Central memory CD8-positive, alpha-beta T cell (primary cell): ENCODE measurements at regions not wholly inside any gene's neighbourhood (a gene's known extent, or its start where the extent isn't known, plus 50 kb on each side); places are given as distances from the start of the nearest gene placed in this dataset.
"Not testable (repeated sequence)": the region's sequence is repeated elsewhere in the genome, so short reads cannot be mapped to it uniquely, and the experiment has no call there.

Experiments
- ATAC-seq: fragments of 150-1000 bp; cut with Tn5 transposase; replicated peaks from 2 replicates; pipeline ENCODE4 v1.10.0; 2022; ENCODE audit warnings: mild to moderate bottlenecking, moderate FRiP score, moderate number of reproducible peaks; ENCODE audit not compliant: poor library complexity, severe bottlenecking; ENCODE audit errors: extremely low read depth
- DNase-seq, 2 donors: peaks; one replicate each; pipeline ENCODE4 v3.0.0; 2021; ENCODE audit warnings: low spot score in 2 of 2
- H3K27ac Mint-ChIP-seq: one replicate; pipeline ENCODE4 v1.8.0; 2022; ENCODE audit warnings: low read depth, mild to moderate bottlenecking, moderate library complexity, mixed read lengths
- H3K27me3 Mint-ChIP-seq: one replicate; pipeline ENCODE4 v1.8.0; 2022; ENCODE audit warnings: mixed read lengths
- H3K36me3 Mint-ChIP-seq: one replicate; pipeline ENCODE4 v1.8.0; 2022; ENCODE audit warnings: mild to moderate bottlenecking, moderate library complexity, mixed read lengths; ENCODE audit not compliant: insufficient read depth
- H3K4me1 Mint-ChIP-seq: one replicate; pipeline ENCODE4 v1.8.0; 2022; ENCODE audit warnings: mixed read lengths
- H3K4me3 Mint-ChIP-seq: one replicate; pipeline ENCODE4 v1.8.0; 2022; ENCODE audit warnings: mild to moderate bottlenecking, moderate library complexity, mixed read lengths
- H3K9me3 Mint-ChIP-seq: one replicate; pipeline ENCODE4 v1.8.0; 2022; ENCODE audit warnings: mixed read lengths

DNA sequence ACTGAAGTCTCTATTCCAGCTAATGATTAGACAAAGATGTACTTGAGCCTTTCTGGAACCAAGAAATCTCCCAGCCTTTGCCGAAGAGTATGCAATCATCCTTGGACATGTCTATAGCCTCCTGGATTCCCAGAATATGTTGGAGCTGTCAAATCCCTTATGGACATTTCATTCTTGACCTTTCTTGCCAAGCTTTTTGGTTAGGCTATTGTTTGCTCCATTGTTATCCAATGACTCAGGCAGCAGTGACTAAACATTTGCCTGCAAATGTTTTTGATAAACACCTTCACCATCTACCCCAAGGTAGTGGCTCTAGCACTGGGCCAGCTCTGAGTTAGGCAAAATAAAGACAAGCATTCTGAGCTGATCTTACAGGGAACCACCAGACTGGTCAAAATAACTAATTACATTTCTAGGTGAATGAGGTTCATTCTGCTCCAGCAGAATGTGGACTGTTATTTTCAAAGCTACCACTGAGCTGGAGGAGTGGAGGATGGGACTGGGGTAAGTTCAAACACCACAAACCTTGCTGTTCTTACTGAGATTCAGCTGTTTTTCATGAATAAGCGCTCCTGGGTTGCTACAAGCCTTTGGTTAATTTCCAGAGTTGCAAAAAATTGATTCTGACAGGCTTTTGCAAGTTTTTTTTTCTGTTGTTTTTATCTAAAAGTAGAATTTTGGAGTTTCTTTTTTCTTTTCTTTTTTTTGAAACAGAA, 81.0 kb downstream of the TMEM270 start:
- Mint-ChIP-seq H3K27ac (no peak overlapping the region), H3K36me3 (no peaks in the 10 kb centered on the region), H3K4me1 (no peaks in the 10 kb centered on the region), H3K27me3 (peaks cover 23% of the 10 kb centered on the region), H3K4me3 (no peak overlapping the region), H3K9me3 (peaks cover 19% of the 10 kb centered on the region)
- ATAC-seq, result no peak
- no peak for DNase-seq

DNA sequence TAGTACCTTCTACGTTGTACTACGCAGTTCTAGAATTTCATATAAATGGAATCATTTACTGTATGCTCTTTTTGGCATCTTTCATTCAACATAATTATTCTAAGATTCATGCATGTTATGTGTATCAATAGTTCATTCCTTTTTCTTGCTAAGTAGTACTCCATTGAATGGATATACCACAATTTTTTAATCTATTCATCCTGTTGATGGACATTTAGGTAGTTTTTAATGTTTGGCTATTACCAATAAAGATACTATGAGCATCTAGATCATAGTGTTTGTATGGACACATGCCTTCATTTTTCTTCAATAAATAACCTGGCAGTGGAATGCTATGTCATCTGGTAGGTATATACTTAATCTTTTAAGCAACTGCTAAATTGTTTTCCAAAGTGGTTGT, 83.0 kb upstream of the ELN start:
- no peak for DNase-seq
- Mint-ChIP-seq H3K27ac (no peak overlapping the region), H3K4me1 (no peaks in the 10 kb centered on the region), H3K36me3 (no peaks in the 10 kb centered on the region), H3K9me3 (peaks cover 27% of the 10 kb centered on the region), H3K4me3 (no peak overlapping the region), H3K27me3 (peaks cover 39% of the 10 kb centered on the region)
- no peak for ATAC-seq

DNA sequence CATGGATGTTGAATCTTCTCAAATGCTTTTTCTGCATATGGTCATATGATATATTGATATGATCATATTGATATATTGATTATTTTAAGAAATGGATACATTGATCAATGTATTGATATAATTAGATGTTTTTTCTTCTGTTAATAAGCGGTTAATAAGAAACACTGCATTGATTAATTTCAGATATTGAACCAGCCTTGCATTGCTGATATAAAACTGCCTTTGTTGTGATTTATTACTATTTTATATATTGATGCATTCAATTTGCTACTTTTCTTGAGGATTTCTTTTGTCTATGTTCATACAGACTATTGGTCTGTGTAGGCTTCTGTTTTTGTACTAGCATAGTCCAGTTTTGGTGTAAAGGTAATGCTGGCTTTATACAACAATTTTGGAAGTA, 79.7 kb upstream of the ELN start:
- ATAC-seq, result no peak
- Mint-ChIP-seq H3K4me1 (no peaks in the 10 kb centered on the region), H3K27ac (no peak overlapping the region), H3K27me3 (peaks cover 56% of the 10 kb centered on the region), H3K4me3 (no peak overlapping the region), H3K36me3 (no peaks in the 10 kb centered on the region), H3K9me3 (peaks cover 18% of the 10 kb centered on the region)
- DNase-seq, result no peak

DNA sequence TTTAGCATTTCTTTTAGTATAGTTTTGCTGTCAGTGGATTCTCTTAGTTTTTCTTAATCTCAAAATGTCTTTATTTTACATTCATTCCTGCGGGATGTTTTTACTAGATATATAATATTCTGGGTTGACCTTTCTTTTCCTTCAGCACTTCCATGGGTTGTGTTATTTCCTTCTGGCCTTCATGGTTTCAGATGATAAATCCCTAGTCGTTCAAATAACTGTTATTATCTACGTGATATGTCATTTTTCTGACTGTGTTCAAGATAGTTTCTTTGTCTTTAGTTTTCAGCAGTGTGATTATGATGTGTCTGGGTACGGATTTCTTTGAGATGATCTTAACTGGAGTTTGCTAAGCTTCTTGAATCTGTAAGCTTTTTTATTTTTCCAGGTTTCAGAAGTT, 75.7 kb upstream of the ELN start:
- Mint-ChIP-seq H3K36me3 (no peaks in the 10 kb centered on the region), H3K9me3 (peaks cover 13% of the 10 kb centered on the region), H3K4me3 (no peak overlapping the region), H3K4me1 (no peaks in the 10 kb centered on the region), H3K27me3 (peaks cover 87% of the 10 kb centered on the region), H3K27ac (no peak overlapping the region)
- ATAC-seq (no peak), DNase-seq (no peak)

DNA sequence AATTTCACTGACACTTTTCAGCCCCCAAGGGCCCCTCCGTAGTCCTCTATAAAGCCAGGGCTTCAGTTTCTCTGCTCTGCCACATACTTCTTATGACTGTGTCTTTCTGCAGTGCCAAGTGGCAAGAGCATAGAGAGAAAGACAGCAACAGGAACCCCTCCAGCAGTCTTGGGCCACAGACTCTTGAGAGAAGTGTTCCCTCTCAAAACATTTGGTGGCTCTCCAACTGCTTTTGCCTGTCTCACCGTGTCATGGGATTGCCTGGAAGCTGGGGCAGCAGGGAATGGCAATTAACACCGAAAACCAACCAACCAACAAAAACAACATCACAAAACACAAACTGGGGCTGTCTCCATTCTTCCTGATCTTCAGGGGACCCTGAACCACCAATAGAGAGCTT, 73.8 kb upstream of the ELN start:
- no peak for DNase-seq
- Mint-ChIP-seq H3K27me3 (peaks cover 69% of the 10 kb centered on the region), H3K4me3 (no peak overlapping the region), H3K9me3 (peaks cover 3% of the 10 kb centered on the region), H3K4me1 (no peaks in the 10 kb centered on the region), H3K27ac (no peak overlapping the region), H3K36me3 (no peaks in the 10 kb centered on the region)
- no peak for ATAC-seq

DNA sequence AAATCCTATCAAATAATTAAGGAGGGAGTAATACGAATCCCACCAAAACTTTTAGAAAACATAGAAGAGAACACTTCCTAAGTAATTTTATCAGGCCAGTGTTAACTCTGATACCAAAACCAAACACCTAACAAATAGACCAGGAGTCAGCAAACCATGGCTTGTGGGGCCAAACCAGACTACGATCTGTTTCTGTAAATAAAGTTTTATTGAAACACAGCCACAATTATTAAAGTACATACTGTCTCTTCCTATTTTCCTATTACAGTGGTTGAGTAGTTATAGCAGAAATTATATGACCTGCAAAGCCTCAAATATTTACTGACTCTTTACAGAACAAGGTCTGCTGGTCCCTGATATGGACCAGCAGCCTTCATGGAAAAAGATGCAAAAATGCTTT, 73.1 kb upstream of the ELN start:
- Mint-ChIP-seq H3K9me3 (no peaks in the 10 kb centered on the region), H3K4me3 (no peak overlapping the region), H3K36me3 (no peaks in the 10 kb centered on the region), H3K4me1 (no peaks in the 10 kb centered on the region), H3K27ac (no peak overlapping the region), H3K27me3 (peaks cover 66% of the 10 kb centered on the region)
- DNase-seq (no peak), ATAC-seq (no peak)

DNA sequence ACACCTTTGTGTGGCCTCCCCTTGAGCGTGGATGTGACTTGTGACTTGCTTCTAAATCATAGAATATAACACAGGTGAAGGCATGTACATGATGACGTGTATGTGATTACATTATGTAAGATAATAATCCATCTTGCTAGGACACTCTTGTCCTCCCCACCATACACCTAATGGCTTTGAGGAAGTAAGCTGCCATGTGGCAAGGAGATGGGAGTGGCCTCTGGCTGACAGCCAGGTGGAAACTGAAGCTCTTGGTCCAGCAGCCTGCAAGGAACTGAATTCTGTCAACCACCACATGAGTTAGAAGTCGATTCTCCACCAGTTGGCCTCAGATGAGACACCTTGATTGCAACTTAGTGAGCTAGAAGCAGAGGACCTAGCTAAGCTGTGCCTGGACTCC, 67.4 kb upstream of the ELN start:
- Mint-ChIP-seq H3K9me3 (peaks cover 16% of the 10 kb centered on the region), H3K36me3 (no peaks in the 10 kb centered on the region), H3K4me3 (no peak overlapping the region), H3K27me3 (peaks cover 47% of the 10 kb centered on the region), H3K27ac (no peak overlapping the region), H3K4me1 (no peaks in the 10 kb centered on the region)
- DNase-seq, result no peak
- no peak for ATAC-seq

DNA sequence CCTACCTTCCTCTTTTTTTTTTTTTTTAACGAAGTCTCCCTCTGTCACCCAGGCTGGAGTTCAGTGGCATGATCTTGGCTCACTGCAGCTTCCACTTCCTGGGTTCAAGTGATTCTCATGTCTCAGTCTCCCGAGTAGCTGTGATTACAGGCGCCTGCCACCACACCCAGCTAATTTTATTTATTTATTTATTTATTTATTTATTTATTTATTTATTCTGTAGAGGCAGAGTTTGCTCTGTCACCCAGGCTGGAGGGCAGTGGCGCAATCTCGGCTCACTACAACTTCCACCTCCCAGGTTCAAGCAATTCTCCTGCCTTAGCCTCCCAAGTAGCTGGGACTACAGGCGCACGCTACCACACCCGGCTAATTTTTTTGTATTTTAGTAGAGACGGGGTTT, 66.0 kb upstream of the ELN start:
- Mint-ChIP-seq H3K9me3 (peaks cover 16% of the 10 kb centered on the region), H3K27me3 (peaks cover 33% of the 10 kb centered on the region)
- not testable (repeated sequence) for H3K4me3 Mint-ChIP-seq, H3K36me3 Mint-ChIP-seq, ATAC-seq, DNase-seq, H3K4me1 Mint-ChIP-seq, H3K27ac Mint-ChIP-seq

DNA sequence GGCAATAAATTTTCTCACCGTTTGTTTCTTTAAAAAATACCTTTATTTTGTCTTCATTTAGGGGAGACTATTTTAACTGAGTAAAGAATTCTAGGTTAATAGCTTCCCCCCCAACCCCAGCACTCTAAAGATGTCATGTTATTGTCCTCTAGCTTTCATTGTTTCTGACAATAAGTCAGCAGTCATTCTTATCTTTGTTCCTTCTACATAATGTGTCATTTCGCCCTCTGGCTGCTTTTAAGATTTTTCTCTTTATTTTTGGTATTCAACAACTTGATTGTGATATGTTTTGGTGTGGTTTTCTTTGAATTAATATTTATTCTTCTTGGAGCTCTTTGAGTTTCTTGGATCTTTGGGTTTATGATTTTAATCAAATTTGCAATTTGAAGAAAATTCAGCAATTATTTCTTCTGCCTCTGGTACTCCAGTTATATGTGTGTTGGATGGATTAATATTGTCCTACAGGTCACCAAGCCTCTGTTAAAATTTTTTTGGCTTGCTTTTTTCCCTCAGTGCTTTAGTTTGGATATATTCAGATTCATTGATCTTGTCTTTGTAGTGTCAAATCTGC, 64.6 kb upstream of the ELN start:
- DNase-seq (no peak), ATAC-seq (no peak)
- Mint-ChIP-seq H3K4me3 (no peak overlapping the region), H3K27ac (no peak overlapping the region), H3K9me3 (peaks cover 22% of the 10 kb centered on the region), H3K27me3 (peaks cover 33% of the 10 kb centered on the region), H3K4me1 (no peaks in the 10 kb centered on the region), H3K36me3 (no peaks in the 10 kb centered on the region)

DNA sequence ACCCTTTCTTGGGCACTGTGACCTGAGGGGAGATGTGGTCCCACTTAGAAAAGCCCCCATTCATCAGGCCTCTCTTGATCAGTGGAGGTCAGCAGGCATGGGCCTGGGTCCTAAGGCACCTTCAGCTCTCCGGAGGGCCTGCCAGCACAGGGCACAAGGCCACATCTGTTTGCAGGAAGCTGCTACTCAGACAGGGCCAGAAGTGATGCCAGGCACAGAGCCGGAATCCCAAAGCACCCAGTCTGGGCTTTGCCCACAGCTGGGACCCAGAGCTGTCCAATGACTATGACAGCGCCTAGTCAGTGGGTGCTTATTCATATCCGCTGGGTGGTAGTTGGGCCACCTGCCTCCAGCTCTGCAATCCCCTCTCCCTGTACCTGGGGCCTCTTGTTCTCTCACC, 63.2 kb upstream of the ELN start:
- peaks cover 22% of the 10 kb centered on the region for H3K9me3 Mint-ChIP-seq
- no peak overlapping the region for H3K27ac Mint-ChIP-seq
- ATAC-seq (no peak), DNase-seq (no peak)
- H3K27me3 Mint-ChIP-seq, result peaks cover 30% of the 10 kb centered on the region
- no peaks in the 10 kb centered on the region for H3K36me3 Mint-ChIP-seq
- H3K4me3 Mint-ChIP-seq, result no peak overlapping the region
- no peaks in the 10 kb centered on the region for H3K4me1 Mint-ChIP-seq

DNA sequence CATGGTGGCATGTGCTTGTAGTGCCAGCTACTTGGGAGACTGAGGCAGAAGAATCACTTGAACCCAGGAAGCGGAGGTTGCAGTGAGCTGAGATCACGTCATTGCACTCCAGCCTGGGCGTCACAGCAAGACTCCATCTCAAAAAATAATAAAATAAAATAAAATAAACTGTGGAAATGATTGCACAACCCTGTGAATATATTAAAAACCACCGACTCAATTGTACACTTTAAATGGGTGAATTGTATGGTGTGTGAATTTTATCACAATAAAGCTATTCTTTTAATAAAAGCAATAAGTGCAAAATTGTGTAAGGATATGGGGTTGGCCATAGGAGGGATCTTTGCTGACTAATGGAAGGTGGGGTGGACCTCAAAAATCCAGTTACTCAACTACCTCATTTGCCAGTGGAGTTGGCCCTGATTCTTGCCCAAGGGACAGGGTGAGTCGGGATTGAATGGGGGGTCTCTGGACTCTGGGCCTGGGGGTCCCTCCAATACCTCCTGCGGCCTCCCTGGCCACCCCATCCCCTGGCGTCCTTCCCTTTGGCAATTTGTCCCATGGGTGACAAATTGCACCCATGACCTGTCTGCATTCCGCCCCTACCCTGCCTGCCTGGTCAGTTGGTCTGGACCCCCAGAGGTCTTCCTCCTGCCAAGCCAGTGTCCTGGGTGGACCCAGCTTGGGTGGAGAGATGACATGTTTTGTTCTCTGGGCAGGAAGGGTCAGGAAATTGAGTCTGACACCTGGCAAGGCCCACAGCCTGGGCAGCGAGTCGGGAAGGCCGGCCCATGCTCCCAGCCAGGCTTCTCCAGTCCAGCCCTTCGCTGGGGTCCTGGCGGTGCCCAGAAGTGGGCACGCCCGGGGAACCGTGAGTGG, 61.7 kb upstream of the ELN start:
- Mint-ChIP-seq H3K4me3 (no peak overlapping the region), H3K36me3 (no peaks in the 10 kb centered on the region), H3K9me3 (peaks cover 22% of the 10 kb centered on the region), H3K4me1 (no peaks in the 10 kb centered on the region), H3K27me3 (peaks cover 24% of the 10 kb centered on the region), H3K27ac (no peak overlapping the region)
- DNase-seq (no peak), ATAC-seq (no peak)

DNA sequence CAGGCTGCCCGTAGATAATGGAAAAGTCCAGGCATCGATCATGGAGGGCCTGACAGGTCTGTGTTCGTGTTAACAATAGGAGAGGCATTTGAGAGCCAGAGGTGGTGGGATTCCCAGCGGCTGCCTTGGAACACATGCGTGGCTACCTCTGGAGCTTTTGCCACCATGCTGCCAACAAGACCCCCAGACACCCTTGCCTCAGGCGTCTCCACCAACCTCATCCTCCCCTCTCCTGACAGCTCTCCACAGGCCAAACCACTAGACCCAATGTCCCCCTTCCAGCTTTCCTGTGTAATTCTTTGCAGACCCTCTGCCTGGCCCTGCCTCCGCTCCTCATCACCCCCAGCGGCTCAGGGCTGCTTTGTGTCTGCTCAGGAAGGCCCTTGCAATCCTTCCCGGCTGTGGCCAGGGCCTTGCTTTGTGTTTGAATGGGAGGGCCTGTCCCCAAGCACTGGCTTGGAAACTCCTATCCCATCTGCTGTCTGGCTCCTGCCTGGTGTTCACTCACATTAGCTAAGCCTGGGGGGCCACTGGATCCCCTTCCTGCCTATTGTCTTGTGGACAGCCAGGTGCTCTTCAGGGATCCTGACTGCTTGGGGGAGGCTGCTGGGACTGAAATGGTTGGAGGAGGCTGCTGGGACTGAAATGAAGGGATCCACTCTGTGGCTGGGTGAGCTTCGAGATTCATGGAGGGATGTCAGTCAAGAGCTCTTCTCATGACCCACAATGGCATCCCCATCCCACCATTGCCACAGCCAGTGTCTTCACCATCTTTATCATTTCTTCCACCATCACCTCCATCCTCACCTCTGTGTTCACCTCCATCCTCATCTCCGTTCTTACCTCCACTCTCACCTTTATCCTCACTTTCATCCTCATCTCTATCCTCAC, 60.8 kb upstream of the ELN start:
- Mint-ChIP-seq H3K4me3 (no peak overlapping the region), H3K36me3 (no peaks in the 10 kb centered on the region), H3K9me3 (peaks cover 22% of the 10 kb centered on the region), H3K27ac (no peak overlapping the region), H3K4me1 (no peaks in the 10 kb centered on the region), H3K27me3 (peaks cover 29% of the 10 kb centered on the region)
- ATAC-seq, result no peak
- DNase-seq, result no peak
